Non-pigmented ciliary epithelial cell (primary cell): ENCODE measurements at regions not wholly inside any gene's neighbourhood (a gene's known extent, or its start where the extent isn't known, plus 50 kb on each side); places are given as distances from the start of the nearest gene placed in this dataset.
"Not testable (repeated sequence)": the region's sequence is repeated elsewhere in the genome, so short reads cannot be mapped to it uniquely, and the experiment has no call there.

Experiments
- DNase-seq: peaks from one replicate; pipeline ENCODE4 v3.0.0-alpha.2; 2010; ENCODE audit warnings: low read depth

GRCh38 chr7:142440219-142440905 is 182.5 kb upstream of the PRSS58 start:
- DNase-seq: peak; percentile 63

GRCh38 chr7:142439739-142440138 is 181.9 kb upstream of the PRSS58 start:
- no peak for DNase-seq

DNA sequence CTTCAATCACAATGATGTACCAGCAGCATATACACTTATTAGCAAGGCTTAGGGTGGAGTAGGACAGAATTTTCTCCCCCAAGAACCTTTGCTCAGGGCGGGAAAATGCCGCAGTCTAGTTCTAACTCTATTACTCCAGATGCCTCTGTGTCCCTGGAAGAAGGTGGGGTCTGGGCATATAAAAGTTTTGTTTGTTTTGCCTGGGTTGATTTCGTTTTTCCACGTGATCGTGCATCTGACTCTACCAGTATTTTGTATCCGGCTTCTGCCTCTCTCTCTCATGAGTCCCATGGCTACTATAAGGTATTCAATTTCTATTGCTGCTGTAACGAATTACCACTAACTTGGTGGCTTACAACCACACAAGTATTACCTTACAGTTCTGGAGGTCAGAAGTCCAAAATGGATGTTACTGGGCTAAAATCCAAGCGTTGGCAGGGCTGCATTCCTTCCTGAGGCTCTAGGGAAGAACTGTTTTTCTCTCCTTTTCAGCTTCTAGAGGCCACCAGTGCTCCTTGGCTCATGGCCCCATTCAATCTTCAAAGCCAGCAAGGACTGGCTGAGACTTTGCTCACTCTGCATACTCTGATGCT is 181.2 kb upstream of the PRSS58 start:
- no peak for DNase-seq

GRCh38 chr7:142438235-142438922 is 180.5 kb upstream of the PRSS58 start:
- DNase-seq: no peak

DNA sequence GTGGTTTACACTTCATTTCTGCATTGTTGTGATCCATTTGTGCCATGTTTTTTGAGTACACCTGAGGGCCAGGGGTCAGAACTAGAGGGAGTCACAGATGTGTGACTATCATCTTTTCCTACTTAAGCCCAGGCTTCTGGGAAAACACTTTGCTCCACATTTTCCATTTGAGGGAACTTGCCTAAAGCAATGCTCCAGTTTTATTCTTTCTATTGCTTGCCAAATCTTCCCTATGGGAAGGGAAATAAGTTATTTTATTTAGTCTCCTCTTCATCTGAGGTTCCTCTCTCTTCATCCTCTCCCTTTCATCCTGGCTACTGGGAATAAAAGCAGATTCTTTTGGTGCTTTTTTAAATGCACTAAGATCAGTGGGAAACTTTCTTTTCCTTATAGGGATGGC is 179.9 kb upstream of the PRSS58 start:
- DNase-seq: no peak

GRCh38 chr7:142436601-142437000 is 178.7 kb upstream of the PRSS58 start:
- DNase-seq: no peak

- DNase-seq: not testable (repeated sequence)
Measured at GRCh38 chr7:142435606-142436005, 177.7 kb upstream of the PRSS58 start.

- no peak for DNase-seq
Measured at GRCh38 chr7:142434666-142435167, 176.9 kb upstream of the PRSS58 start.

DNA sequence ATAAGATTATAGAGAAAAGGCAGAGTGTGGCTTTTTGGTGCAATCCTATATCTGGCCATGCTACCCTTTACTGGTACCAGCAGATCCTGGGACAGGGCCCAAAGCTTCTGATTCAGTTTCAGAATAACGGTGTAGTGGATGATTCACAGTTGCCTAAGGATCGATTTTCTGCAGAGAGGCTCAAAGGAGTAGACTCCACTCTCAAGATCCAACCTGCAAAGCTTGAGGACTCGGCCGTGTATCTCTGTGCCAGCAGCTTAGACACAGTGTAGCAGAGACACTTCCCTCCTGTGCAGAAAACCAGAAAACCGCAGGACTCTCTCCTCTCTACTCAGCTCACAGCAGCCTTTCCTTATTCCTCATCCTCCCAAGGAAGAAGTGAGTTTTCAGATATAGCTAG is 176.3 kb upstream of the PRSS58 start:
- DNase-seq: not testable (repeated sequence)

- DNase-seq: no peak
Measured at GRCh38 chr7:142432377-142432776, 174.5 kb upstream of the PRSS58 start.

DNA sequence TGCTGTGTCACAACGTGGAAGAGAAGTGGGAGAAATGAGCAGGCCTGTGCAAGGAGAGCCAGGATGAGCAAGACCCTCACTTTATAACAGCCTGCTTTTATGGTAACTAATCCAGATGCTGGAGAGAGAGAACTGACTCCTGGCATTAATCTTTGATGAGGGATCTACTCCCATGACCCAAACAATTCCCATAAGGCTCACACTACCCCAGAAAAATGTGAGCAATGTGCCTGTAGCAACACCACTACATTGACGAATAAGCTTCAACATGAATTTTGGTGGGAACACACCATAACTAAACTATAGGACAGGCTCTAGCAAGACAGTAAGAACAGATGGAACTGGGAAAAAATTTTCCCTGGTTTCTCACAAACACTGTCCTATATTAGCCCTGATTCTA is 173.6 kb upstream of the PRSS58 start:
- no peak for DNase-seq

DNA sequence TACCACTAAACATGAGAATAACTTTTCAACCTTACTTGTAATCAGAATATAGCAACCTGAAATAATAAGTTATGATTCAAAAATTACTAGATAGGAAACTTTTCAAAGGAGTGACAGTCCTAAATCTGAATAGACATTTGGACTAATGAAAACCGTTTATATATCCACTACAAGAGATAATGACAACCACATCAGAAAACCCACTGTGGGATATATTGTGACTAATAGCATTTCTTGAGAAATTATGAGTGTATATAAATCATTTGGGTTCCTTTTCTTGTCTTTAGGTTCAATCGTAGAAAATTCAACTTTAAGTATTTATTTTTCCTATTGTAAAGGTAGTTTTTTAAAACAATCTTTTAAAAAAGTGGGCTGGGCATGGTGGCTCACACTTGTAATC is 170.2 kb upstream of the PRSS58 start:
- no peak for DNase-seq

GRCh38 chr7:142425281-142425680 is 167.4 kb upstream of the PRSS58 start:
- DNase-seq: no peak

DNA sequence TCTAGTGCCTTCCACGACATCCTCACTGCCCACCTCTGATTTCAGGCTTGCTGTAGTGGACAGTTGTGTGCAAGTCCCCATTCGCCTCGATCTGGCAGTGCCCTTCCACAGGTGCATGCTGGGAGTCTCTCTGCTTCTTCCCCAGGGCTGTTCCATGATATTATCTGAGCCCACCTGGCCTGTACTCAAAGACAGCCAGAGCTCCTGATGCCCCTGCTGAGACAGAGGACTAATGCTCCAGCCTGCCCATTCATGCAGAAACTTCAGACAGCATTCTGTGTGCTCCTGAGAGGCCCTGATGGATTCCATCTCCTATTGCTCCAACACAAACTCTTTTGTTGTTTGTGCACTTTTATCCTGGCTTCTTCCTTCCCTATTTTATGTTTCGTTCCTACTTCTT is 164.8 kb upstream of the PRSS58 start:
- no peak for DNase-seq

DNA sequence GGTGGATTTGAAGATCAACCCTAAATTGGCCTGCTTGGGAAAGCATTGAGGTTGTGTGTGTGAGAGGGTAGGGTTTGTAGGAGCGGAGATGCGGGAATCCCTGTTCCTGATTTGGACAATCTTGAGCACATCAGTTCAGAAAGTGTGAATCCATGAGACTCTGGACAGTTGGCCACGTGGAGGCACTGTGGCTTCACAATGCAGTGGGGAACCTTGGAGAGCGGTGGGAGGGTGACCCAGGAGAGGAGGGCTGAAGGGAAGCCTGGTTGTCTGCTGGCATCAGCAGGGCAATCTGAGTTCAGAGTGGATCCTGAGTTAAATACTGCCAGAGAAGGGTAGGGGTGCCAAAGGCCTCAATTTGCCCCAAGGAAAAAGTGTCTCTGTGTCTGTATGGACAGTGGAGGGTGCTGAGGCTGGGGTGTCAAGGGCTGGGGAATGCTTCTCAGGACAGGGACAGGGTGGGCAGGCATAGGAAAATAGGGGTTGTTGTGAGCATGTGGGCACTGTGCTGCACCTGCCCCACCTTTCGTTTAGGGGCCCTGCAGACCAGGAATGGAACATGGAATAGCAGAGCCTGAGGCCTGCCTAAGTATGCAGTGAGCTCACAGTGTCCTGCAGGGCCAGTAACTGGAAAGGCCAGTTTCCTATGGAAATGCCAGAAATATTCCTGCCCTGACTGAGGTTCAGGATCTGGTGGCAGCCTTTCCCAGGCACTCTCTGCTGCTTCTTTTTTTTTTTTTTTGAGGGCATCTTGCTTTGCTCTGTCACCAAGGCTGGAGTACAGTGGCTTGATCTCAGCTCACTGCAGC is 162.9 kb upstream of the PRSS58 start:
- DNase-seq: no peak

- no peak for DNase-seq
Measured at GRCh38 chr7:142418326-142418725, 160.5 kb upstream of the PRSS58 start.

GRCh38 chr7:142414915-142415314 is 157.1 kb upstream of the PRSS58 start:
- no peak for DNase-seq

- DNase-seq: no peak
Measured at GRCh38 chr7:142414135-142414534, 156.3 kb upstream of the PRSS58 start.

DNA sequence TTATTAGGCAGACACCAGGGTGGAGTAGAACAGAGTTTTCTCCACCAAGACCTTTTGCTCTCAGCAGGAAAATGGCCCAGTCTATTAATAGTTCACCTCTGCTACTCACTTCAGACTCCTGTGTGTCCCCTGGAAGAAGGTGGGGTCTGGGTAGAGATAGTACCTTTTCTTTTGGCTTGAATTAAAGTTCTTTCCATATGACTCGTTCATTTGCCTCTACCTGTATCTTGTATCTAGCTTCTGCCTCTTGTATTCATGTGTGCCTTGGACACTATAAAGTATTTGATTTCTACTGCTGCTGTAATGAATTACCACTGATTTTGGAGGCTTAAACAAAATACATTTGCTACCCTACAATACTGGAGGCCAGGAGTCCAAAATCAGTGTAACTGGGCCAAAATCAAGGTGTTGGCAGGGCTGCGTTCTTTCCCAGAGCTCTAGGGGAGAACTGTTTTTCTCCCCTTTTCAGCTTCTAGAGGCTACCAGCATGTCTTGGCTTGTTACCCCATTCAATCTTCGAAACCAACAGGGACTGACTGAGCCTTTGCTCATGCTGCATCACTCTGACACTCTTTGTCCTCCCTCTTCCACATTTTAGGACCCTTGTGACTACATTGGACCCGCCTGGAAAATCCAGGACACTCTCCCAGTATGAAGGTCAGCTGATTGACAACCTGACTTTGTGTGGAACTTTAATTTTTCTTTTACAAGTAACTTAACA is 155.6 kb upstream of the PRSS58 start:
- no peak for DNase-seq

DNA sequence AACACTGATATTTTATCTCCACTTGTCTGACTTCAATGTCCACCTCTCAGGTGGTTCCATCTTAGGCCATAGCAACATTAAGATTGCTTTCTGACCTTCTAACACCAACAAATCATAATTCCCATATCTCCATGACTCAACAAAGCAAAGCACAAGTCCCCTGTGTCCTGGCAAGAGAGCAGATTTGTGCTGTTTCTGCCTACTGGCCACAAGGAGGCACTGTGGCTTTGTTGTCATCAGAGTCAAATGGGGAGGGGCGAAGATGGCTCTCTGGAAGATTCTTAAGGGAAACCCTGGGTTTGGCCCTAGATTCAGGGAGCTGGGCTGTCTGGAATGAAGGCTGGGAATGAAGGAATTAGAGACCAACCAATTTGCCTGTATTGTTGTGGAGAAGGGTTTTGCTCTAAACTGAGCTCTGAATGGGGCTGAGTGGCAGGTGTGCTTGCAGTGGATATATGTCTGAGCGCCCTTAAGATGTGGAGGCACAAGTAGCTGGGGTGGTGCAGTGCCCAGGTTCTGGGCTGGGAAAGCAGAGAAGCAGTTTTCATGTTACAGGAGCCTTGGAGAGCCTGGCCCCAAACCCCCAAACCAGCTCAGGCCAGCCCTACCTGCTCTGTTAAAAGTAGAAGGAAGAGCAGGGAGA is 154.8 kb upstream of the PRSS58 start:
- DNase-seq: peak; percentile 50

DNA sequence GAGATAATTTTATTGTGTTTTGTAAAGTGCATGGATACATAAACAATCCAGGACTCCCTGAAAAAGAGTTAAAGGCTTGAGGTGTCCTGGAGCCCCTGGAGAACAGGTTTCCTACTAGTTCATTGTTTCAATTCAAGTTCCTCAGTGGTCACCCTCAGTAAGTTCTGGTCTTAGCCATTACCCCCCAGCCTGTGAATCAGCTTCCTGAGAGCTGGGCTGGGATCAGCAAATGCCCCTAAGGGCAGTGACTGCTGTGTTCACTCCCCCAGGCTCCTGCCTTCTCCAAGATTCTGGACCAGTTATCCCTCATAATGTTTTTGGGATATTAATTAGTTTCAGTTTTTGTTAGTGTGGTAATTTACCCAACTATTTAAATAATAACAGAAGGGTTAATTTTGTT is 151.6 kb upstream of the PRSS58 start:
- no peak for DNase-seq
